Peyer's patch (tissue), 4 donors: ENCODE measurements at regions not wholly inside any gene's neighbourhood (a gene's known extent, or its start where the extent isn't known, plus 50 kb on each side); places are given as distances from the start of the nearest gene placed in this dataset.

Source experiments
- POLR2A ChIP-seq, 2 donors: fragments of 450-650 bp; IDR thresholded peaks; one replicate each; pipeline ENCODE4 v1.5.1; 2017; ENCODE audit warnings: antibody characterized with exemption in 2 of 2, mild to moderate bottlenecking in 2 of 2, moderate library complexity in 2 of 2
- TF ChIP-seq, protein P1 (sequence below), 6 experiments: fragments of 450-650 bp in 4 of 6; fragments of 200-600 bp in 2 of 6; sonication (generic) in 1 of 6; IDR thresholded peaks; one replicate each; pipeline ENCODE4 v1.5.1; 2017 to 2019; ENCODE audit warnings: antibody characterized with exemption in 6 of 6, mild to moderate bottlenecking in 3 of 6, moderate library complexity in 1 of 6

DNA sequence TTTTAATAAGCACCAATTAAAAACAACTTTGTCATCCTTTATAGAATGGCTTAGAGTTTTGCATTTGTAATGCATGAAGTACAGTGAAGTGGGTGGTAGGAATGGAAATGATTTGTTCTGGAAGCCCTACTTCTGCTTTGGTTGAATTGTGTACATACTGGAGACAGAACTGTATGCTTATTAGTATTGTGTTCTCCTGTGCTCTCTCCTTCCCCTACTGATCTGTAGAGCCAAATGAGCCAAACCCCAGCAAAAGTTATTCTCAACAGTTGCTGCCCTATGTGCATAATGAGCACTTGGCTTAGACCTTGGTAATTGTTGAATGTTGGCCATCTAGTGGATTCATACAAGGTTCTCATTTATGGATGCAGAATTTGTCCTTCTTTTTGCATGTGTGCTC is 916.1 kb downstream of the GALC start:
- TF ChIP-seq, protein P1, sequence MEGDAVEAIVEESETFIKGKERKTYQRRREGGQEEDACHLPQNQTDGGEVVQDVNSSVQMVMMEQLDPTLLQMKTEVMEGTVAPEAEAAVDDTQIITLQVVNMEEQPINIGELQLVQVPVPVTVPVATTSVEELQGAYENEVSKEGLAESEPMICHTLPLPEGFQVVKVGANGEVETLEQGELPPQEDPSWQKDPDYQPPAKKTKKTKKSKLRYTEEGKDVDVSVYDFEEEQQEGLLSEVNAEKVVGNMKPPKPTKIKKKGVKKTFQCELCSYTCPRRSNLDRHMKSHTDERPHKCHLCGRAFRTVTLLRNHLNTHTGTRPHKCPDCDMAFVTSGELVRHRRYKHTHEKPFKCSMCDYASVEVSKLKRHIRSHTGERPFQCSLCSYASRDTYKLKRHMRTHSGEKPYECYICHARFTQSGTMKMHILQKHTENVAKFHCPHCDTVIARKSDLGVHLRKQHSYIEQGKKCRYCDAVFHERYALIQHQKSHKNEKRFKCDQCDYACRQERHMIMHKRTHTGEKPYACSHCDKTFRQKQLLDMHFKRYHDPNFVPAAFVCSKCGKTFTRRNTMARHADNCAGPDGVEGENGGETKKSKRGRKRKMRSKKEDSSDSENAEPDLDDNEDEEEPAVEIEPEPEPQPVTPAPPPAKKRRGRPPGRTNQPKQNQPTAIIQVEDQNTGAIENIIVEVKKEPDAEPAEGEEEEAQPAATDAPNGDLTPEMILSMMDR (IDR thresholded peaks at IDR 0.05), result no peak
- no peak for TF ChIP-seq POLR2A (IDR thresholded peaks at IDR 0.05)
